B cell (primary cell): ENCODE measurements at regions not wholly inside any gene's neighbourhood (a gene's known extent, or its start where the extent isn't known, plus 50 kb on each side); places are given as distances from the start of the nearest gene placed in this dataset.

Experiments used
- ATAC-seq: fragments of 200-7000 bp; cut with Tn5 transposase; one replicate; pipeline ENCODE4 v1.10.0; 2021; ENCODE audit warnings: low read depth, mild to moderate bottlenecking, moderate number of reproducible peaks, moderate library complexity
- CTCF ChIA-PET: fragments of 350-600 bp; sonication (Branson Sonifier 250); formaldehyde crosslinking; loops from one replicate; lab custom pipeline; 2021; ENCODE audit warnings: antibody characterized with exemption, inconsistent platforms; lab: Charles Lee
- POLR2A ChIA-PET: fragments of 350-600 bp; sonication (Branson Sonifier 250); formaldehyde crosslinking; loops from one replicate; lab custom pipeline; 2021; ENCODE audit warnings: antibody characterized with exemption; lab: Charles Lee
- DNase-seq: peaks from one replicate; pipeline ENCODE4 v3.0.0; 2013
- H2AFZ ChIP-seq: 2 replicates; pipeline ENCODE4 v1.6.1; 2012; ENCODE audit warnings: mild to moderate bottlenecking, low read depth, low read length; ENCODE audit not compliant: insufficient read depth, poor library complexity, severe bottlenecking
- H3K27ac ChIP-seq, 2 donors: 1 replicate in 1 of 2; 2 replicates in 1 of 2; pipeline ENCODE4 v1.5.1; 2012 to 2013; ENCODE audit warnings: low read length in 2 of 2, mild to moderate bottlenecking in 2 of 2, moderate library complexity in 1 of 2
- H3K27me3 ChIP-seq, 4 experiments: fragments of 200-600 bp in 1 of 4; sonication (generic) in 1 of 4; replicated peaks in 1 of 4; 1 replicate in 2 of 4; 2 replicates in 2 of 4; pipeline versions ENCODE4 v1.6.1 to v1.7.0; 2013 to 2016; ENCODE audit warnings: low read length in 3 of 4, mild to moderate bottlenecking in 2 of 4, mixed read lengths in 1 of 4, moderate library complexity in 1 of 4; ENCODE audit not compliant: insufficient read depth in 4 of 4, control insufficient read depth in 3 of 4; ENCODE audit errors: control extremely low read depth in 1 of 4
- H3K36me3 ChIP-seq, 2 experiments: replicated peaks in 1 of 2; 1 replicate in 1 of 2; 2 replicates in 1 of 2; pipeline versions ENCODE4 v1.6.1 to v1.7.1; 2013; ENCODE audit warnings: low read length in 1 of 2; ENCODE audit not compliant: insufficient read depth in 2 of 2, control insufficient read depth in 1 of 2; ENCODE audit errors: control extremely low read depth in 1 of 2, extremely low read depth in 1 of 2
- H3K4me1 ChIP-seq, 2 donors: fragments of 200-600 bp in 1 of 2; sonication (generic) in 1 of 2; 1 replicate in 1 of 2; 2 replicates in 1 of 2; pipeline versions ENCODE4 v1.5.1 to v1.6.1; 2013 to 2017; ENCODE audit warnings: low read length in 2 of 2; ENCODE audit not compliant: control insufficient read depth in 2 of 2, insufficient read depth in 2 of 2
- H3K4me2 ChIP-seq: replicated peaks from 2 replicates; pipeline ENCODE3; 2012; ENCODE audit warnings: mild to moderate bottlenecking, low read depth, low read length; ENCODE audit not compliant: poor library complexity, severe bottlenecking
- H3K4me3 ChIP-seq, 5 experiments: fragments of 200-600 bp in 1 of 5; sonication (generic) in 1 of 5; 1 replicate in 3 of 5; 2 replicates in 2 of 5; pipeline versions ENCODE4 v1.5.1 to v1.7.0; 2011 to 2016; ENCODE audit warnings: low read length in 4 of 5, mild to moderate bottlenecking in 4 of 5, low read depth in 2 of 5, control low read depth in 1 of 5, moderate library complexity in 1 of 5; ENCODE audit not compliant: insufficient read depth in 1 of 5; ENCODE audit errors: control extremely low read depth in 1 of 5, extremely low read depth in 1 of 5
- H3K79me2 ChIP-seq: fragments of 200-600 bp; sonication (generic); one replicate; pipeline ENCODE4 v1.6.0; 2016; ENCODE audit warnings: low read length; ENCODE audit not compliant: control insufficient read depth, insufficient read depth
- H3K9ac ChIP-seq: fragments of 200-600 bp; sonication (generic); 2 replicates; pipeline ENCODE4 v1.6.1; 2017; ENCODE audit warnings: mild to moderate bottlenecking, low read length, moderate library complexity
- H3K9me3 ChIP-seq, 3 donors: one replicate each; pipeline versions ENCODE4 v1.6.1 to v1.7.1; 2013; ENCODE audit warnings: low read length in 2 of 3; ENCODE audit not compliant: control insufficient read depth in 2 of 3, insufficient read depth in 1 of 3; ENCODE audit errors: control extremely low read depth in 1 of 3
- H4K20me1 ChIP-seq: 2 replicates; pipeline ENCODE4 v1.6.0; 2012; ENCODE audit warnings: mild to moderate bottlenecking, low read length; ENCODE audit not compliant: insufficient read depth, control insufficient read depth, poor library complexity, severe bottlenecking
- H3K27ac Mint-ChIP-seq: one replicate; pipeline ENCODE4 v1.8.0; 2021; ENCODE audit warnings: mixed read lengths
- H3K27me3 Mint-ChIP-seq: one replicate; pipeline ENCODE4 v1.8.0; 2021; ENCODE audit warnings: mixed read lengths
- H3K4me1 Mint-ChIP-seq: one replicate; pipeline ENCODE4 v1.8.0; 2021; ENCODE audit warnings: mixed read lengths
- H3K4me3 Mint-ChIP-seq: one replicate; pipeline ENCODE4 v1.8.0; 2021; ENCODE audit warnings: mixed read lengths
- H3K9me3 Mint-ChIP-seq: one replicate; pipeline ENCODE4 v1.8.0; 2022; ENCODE audit warnings: mixed read lengths; ENCODE audit not compliant: insufficient read depth
- EZH2 ChIP-seq: IDR thresholded peaks from 2 replicates; pipeline ENCODE4 v1.6.1; 2012; ENCODE audit warnings: borderline replicate concordance, low read depth, mild to moderate bottlenecking, moderate library complexity, low read length; ENCODE audit not compliant: insufficient read depth, poor library complexity, severe bottlenecking
- WGBS: methylation state at CpG from one replicate; pipeline ENCODE4 v1.1.5; 2013; ENCODE audit warnings: missing lambda C conversion rate; ENCODE audit not compliant: insufficient coverage; 5-methylcytosine and 5-hydroxymethylcytosine counted together
- intact Hi-C: fragments of 100-400 bp; cut with micrococcal nuclease; formaldehyde crosslinking; loops from one replicate; pipeline ENCODE4 v1.10.0; 2022
- TF ChIP-seq, protein P1 (sequence below): fragments of 200-600 bp; IDR thresholded peaks from one replicate; pipeline ENCODE4 v1.8.0; 2022; ENCODE audit warnings: antibody characterized with exemption, mild to moderate bottlenecking

DNA sequence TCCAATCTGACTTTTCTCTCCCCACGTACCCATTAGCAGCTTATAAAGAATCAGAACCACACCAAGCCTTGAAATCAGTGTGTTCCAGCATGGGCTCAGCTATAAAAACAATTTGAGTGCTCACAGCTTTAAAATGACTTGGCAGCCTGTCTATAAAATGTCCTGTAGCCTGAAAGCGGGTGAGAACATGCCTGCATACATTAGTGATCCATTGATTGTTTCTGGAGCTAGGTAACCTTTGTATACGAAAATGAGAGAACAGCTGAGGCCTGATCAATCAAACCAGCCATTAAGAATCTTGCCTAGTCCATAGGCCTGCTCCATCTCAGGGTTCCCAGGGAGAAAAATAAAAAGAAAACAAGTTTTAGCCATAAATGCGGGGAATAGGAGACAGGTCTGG is 245.8 kb upstream of the SULF2 start:
- H3K27me3 Mint-ChIP-seq: no peaks in the 10 kb centered on the region
- H2AFZ ChIP-seq: no peak overlapping the region
- H3K79me2 ChIP-seq: no peaks in the 10 kb centered on the region
- DNase-seq (no peak), ATAC-seq (no peak)
- no peaks in the 10 kb centered on the region for H4K20me1 ChIP-seq
- peaks cover 6% of the 10 kb centered on the region for H3K9me3 Mint-ChIP-seq
- peaks cover 0 to 8% (median 0%) of the 10 kb centered on the region in 3 donors for H3K9me3 ChIP-seq
- no peak overlapping the region for H3K9ac ChIP-seq
- H3K27ac ChIP-seq: no peak overlapping the region
- no peak overlapping the region for H3K4me3 Mint-ChIP-seq
- no peaks in the 10 kb centered on the region for H3K27me3 ChIP-seq
- H3K36me3 ChIP-seq: no peaks in the 10 kb centered on the region
- ChIA-PET CTCF (no interaction called here), POLR2A (no interaction called here)
- no peak overlapping the region for H3K4me3 ChIP-seq
- WGBS: 96% methylated on average over 3 of the region's 4 CpGs
- H3K4me2 ChIP-seq: no peak overlapping the region
- no peak overlapping the region for H3K27ac Mint-ChIP-seq
- intact Hi-C loops: no loop called here
- H3K4me1 ChIP-seq: peaks cover 0 to 4% of the 10 kb centered on the region in 2 donors
- peaks cover 4% of the 10 kb centered on the region for H3K4me1 Mint-ChIP-seq
- TF ChIP-seq, protein P1, sequence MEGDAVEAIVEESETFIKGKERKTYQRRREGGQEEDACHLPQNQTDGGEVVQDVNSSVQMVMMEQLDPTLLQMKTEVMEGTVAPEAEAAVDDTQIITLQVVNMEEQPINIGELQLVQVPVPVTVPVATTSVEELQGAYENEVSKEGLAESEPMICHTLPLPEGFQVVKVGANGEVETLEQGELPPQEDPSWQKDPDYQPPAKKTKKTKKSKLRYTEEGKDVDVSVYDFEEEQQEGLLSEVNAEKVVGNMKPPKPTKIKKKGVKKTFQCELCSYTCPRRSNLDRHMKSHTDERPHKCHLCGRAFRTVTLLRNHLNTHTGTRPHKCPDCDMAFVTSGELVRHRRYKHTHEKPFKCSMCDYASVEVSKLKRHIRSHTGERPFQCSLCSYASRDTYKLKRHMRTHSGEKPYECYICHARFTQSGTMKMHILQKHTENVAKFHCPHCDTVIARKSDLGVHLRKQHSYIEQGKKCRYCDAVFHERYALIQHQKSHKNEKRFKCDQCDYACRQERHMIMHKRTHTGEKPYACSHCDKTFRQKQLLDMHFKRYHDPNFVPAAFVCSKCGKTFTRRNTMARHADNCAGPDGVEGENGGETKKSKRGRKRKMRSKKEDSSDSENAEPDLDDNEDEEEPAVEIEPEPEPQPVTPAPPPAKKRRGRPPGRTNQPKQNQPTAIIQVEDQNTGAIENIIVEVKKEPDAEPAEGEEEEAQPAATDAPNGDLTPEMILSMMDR: no peak
- TF ChIP-seq EZH2: no peak

- WGBS: 89% methylated on average over 7 of the region's 9 CpGs
- ChIA-PET POLR2A (interaction anchor here (0.6 kb wide), 1 partner anchor 262 kb away, joined by 3 read pairs; no protein-coding TSS in a partner anchor), CTCF (no interaction called here)
- Histone ChIP-seq H4K20me1 (no peaks in the 10 kb centered on the region), H3K9me3 (peaks cover 0 to 8% (median 6%) of the 10 kb centered on the region in 3 donors), H2AFZ (no peak overlapping the region), H3K27me3 (no peaks in the 10 kb centered on the region), H3K4me1 (peaks cover 0 to 4% of the 10 kb centered on the region in 2 donors), H3K4me3 (no peak overlapping the region), H3K4me2 (no peak overlapping the region), H3K36me3 (no peaks in the 10 kb centered on the region), H3K27ac (no peak overlapping the region), H3K79me2 (no peaks in the 10 kb centered on the region), H3K9ac (no peak overlapping the region)
- intact Hi-C loops: no loop called here
- Mint-ChIP-seq H3K9me3 (no peaks in the 10 kb centered on the region), H3K27me3 (peaks cover 1% of the 10 kb centered on the region), H3K4me3 (no peak overlapping the region), H3K4me1 (peaks cover 4% of the 10 kb centered on the region), H3K27ac (no peak overlapping the region)
- no peak for ATAC-seq
- DNase-seq: no peak
- TF ChIP-seq EZH2: no peak
- TF ChIP-seq, protein P1: no peak
Observed at GRCh38 chr20:48026981-48027592, 241.8 kb upstream of the SULF2 start.
